Ishikawa (cell line): ENCODE measurements at regions not wholly inside any gene's neighbourhood (a gene's known extent, or its start where the extent isn't known, plus 50 kb on each side); places are given as distances from the start of the nearest gene placed in this dataset.

Source experiments
- CEBPB ChIP-seq: IDR thresholded peaks from 2 replicates; pipeline ENCODE4 v1.6.1; 2012
- CREB1 ChIP-seq: IDR thresholded peaks from 2 replicates; pipeline ENCODE4 v1.6.1; 2012; ENCODE audit warnings: low read depth
- EGR1 ChIP-seq: IDR thresholded peaks from 2 replicates; pipeline ENCODE4 v1.6.1; 2012
- EP300 ChIP-seq: IDR thresholded peaks from 2 replicates; pipeline ENCODE4 v1.6.1; 2012; ENCODE audit warnings: borderline replicate concordance
- FOXM1 ChIP-seq: IDR thresholded peaks from 2 replicates; pipeline ENCODE4 v1.6.1; 2012; ENCODE audit warnings: low read depth, borderline replicate concordance
- MAX ChIP-seq: IDR thresholded peaks from 2 replicates; pipeline ENCODE4 v1.6.1; 2012
- NFIC ChIP-seq: IDR thresholded peaks from 2 replicates; pipeline ENCODE4 v1.6.1; 2012
- RAD21 ChIP-seq: IDR thresholded peaks from 2 replicates; pipeline ENCODE4 v1.6.1; 2012; ENCODE audit warnings: low read depth
- TAF1 ChIP-seq: IDR thresholded peaks from 2 replicates; pipeline ENCODE4 v1.6.1; 2012; ENCODE audit warnings: low read depth, mild to moderate bottlenecking
- TCF12 ChIP-seq: IDR thresholded peaks from 2 replicates; pipeline ENCODE4 v1.6.1; 2012; ENCODE audit warnings: low read depth
- YY1 ChIP-seq: IDR thresholded peaks from 2 replicates; pipeline ENCODE4 v1.6.1; 2012; ENCODE audit warnings: low read depth
- TF ChIP-seq, protein P1 (sequence below): IDR thresholded peaks from 2 replicates; pipeline ENCODE4 v1.6.1; 2012; ENCODE audit warnings: low read depth, mild to moderate bottlenecking
- TF ChIP-seq, protein P2 (sequence below): IDR thresholded peaks from 2 replicates; pipeline ENCODE4 v1.6.1; 2012

- TF ChIP-seq CREB1, result no peak
- no peak for TF ChIP-seq TAF1
- no peak for TF ChIP-seq EP300
- TF ChIP-seq YY1, result no peak
- no peak for TF ChIP-seq MAX
- TF ChIP-seq RAD21, result no peak
- TF ChIP-seq, protein P1, sequence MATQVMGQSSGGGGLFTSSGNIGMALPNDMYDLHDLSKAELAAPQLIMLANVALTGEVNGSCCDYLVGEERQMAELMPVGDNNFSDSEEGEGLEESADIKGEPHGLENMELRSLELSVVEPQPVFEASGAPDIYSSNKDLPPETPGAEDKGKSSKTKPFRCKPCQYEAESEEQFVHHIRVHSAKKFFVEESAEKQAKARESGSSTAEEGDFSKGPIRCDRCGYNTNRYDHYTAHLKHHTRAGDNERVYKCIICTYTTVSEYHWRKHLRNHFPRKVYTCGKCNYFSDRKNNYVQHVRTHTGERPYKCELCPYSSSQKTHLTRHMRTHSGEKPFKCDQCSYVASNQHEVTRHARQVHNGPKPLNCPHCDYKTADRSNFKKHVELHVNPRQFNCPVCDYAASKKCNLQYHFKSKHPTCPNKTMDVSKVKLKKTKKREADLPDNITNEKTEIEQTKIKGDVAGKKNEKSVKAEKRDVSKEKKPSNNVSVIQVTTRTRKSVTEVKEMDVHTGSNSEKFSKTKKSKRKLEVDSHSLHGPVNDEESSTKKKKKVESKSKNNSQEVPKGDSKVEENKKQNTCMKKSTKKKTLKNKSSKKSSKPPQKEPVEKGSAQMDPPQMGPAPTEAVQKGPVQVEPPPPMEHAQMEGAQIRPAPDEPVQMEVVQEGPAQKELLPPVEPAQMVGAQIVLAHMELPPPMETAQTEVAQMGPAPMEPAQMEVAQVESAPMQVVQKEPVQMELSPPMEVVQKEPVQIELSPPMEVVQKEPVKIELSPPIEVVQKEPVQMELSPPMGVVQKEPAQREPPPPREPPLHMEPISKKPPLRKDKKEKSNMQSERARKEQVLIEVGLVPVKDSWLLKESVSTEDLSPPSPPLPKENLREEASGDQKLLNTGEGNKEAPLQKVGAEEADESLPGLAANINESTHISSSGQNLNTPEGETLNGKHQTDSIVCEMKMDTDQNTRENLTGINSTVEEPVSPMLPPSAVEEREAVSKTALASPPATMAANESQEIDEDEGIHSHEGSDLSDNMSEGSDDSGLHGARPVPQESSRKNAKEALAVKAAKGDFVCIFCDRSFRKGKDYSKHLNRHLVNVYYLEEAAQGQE, result no peak
- TF ChIP-seq, protein P2, sequence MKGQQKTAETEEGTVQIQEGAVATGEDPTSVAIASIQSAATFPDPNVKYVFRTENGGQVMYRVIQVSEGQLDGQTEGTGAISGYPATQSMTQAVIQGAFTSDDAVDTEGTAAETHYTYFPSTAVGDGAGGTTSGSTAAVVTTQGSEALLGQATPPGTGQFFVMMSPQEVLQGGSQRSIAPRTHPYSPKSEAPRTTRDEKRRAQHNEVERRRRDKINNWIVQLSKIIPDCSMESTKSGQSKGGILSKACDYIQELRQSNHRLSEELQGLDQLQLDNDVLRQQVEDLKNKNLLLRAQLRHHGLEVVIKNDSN, result no peak
- TF ChIP-seq CEBPB, result no peak
- no peak for TF ChIP-seq TCF12
- no peak for TF ChIP-seq NFIC
- no peak for TF ChIP-seq EGR1
- TF ChIP-seq FOXM1, result no peak
Observed at GRCh38 chr13:70505809-70506208, 397.6 kb upstream of the KLHL1 start.
